ENCODE measurements at regions not wholly inside any gene's neighbourhood (a gene's known extent, or its start where the extent isn't known, plus 50 kb on each side); places are given as distances from the start of the nearest gene placed in this dataset.

DNA sequence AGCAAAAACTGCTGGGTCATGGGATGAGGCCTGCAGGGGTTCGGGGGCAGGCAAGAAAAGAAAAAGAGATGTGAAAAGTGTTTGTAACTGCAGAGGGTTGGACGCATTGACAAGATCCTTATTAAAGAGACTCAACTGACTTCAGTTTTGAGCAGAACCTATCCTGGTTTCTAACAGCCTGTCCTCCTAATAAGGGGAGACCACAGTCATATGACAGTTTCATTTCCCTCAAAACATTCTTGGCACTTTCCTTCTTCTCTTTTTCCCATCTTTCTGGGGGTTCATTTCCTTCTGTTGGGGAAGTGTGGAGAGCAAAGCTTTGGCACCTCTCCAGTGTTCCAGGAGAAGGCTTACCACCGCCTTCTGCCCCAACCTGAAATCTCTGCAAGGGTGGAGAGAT is 118.5 kb downstream of the MAF start (continued):
- TF ChIP-seq, protein P1, sequence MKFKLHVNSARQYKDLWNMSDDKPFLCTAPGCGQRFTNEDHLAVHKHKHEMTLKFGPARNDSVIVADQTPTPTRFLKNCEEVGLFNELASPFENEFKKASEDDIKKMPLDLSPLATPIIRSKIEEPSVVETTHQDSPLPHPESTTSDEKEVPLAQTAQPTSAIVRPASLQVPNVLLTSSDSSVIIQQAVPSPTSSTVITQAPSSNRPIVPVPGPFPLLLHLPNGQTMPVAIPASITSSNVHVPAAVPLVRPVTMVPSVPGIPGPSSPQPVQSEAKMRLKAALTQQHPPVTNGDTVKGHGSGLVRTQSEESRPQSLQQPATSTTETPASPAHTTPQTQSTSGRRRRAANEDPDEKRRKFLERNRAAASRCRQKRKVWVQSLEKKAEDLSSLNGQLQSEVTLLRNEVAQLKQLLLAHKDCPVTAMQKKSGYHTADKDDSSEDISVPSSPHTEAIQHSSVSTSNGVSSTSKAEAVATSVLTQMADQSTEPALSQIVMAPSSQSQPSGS (CRISPR knock-in tag; IDR thresholded peaks at IDR 0.05) = no peak
- TF ChIP-seq ZNF383 (CRISPR knock-in tag; IDR thresholded peaks at IDR 0.05; ENCODE audit: borderline replicate concordance) = no peak

DNA sequence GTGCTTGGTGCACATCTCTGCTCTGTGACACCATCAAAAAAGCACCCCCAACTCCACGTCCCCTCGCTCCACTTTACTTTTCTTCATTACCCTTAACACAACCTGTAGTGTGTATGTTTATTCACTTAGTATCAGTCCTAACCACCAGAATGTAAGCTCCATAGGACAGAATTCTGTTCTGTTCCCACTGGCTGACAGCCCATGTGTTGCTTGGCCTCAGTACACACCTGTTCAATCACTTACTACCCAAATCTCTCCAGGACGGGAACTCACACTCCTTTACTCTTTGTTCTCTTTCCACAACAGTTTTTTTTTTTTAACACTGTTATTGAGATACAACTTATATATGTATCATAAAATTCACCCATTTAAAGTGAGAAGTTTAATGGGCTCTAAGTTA is 119.6 kb downstream of the MAF start:
- DNase-seq (ENCODE audit: low spot score) (no peak), FAIRE-seq (no peak), ATAC-seq (no peak)
- Histone ChIP-seq H3K36me3 (replicated peaks in 1 of 2; ENCODE audit: control insufficient read depth in 1 of 2, insufficient read depth in 2 of 2, low read length in 2 of 2) (no peaks in the 10 kb centered on the region), H3K9me3 (ENCODE audit: low read length) (no peaks in the 10 kb centered on the region), H3K4me1 (ENCODE audit: insufficient read depth, low read length) (no peaks in the 10 kb centered on the region), H3K4me3 (replicated peaks in 1 of 3; ENCODE audit: insufficient read depth in 1 of 3, low read depth in 2 of 3, low read length in 3 of 3) (no peak overlapping the region), H3K4me2 (ENCODE audit: low read depth, low read length) (no peak overlapping the region), H3K9ac (ENCODE audit: insufficient read depth, low read depth, low read length) (no peak overlapping the region), H4K20me1 (ENCODE audit: insufficient read depth, low read length) (no peaks in the 10 kb centered on the region), H3K27ac (ENCODE audit: extremely low read length, insufficient read depth, low read length) (no peak overlapping the region), H3K79me2 (ENCODE audit: insufficient read depth, low read length) (no peaks in the 10 kb centered on the region), H2AFZ (ENCODE audit: low read length) (no peak overlapping the region), H3K27me3 (ENCODE audit: control insufficient read depth in 1 of 2, insufficient read depth in 2 of 2, low read length in 2 of 2) (no peaks in the 10 kb centered on the region)
- in situ Hi-C loops (cut with HindIII; ENCODE audit: extremely low pct_ligation_motif_present, low pct_unique_long_range_greater_than_20kb) = no loop called here
- 21% methylated on average over 3 of the region's 3 CpGs for WGBS (ENCODE audit: low lambda C conversion rate)
- TF ChIP-seq SP1 (IDR thresholded peaks at IDR 0.05) = no peak
- TF ChIP-seq SP1 (CRISPR knock-in tag; IDR thresholded peaks at IDR 0.05) = no peak
- TF ChIP-seq HNRNPL (IDR thresholded peaks at IDR 0.05; ENCODE audit: low read depth, low read length) = no peak
- TF ChIP-seq PHF21A (CRISPR knock-in tag; IDR thresholded peaks at IDR 0.05) = no peak
- TF ChIP-seq, protein P2, sequence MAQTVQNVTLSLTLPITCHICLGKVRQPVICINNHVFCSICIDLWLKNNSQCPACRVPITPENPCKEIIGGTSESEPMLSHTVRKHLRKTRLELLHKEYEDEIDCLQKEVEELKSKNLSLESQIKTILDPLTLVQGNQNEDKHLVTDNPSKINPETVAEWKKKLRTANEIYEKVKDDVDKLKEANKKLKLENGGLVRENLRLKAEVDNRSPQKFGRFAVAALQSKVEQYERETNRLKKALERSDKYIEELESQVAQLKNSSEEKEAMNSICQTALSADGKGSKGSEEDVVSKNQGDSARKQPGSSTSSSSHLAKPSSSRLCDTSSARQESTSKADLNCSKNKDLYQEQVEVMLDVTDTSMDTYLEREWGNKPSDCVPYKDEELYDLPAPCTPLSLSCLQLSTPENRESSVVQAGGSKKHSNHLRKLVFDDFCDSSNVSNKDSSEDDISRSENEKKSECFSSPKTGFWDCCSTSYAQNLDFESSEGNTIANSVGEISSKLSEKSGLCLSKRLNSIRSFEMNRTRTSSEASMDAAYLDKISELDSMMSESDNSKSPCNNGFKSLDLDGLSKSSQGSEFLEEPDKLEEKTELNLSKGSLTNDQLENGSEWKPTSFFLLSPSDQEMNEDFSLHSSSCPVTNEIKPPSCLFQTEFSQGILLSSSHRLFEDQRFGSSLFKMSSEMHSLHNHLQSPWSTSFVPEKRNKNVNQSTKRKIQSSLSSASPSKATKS (CRISPR knock-in tag; IDR thresholded peaks at IDR 0.05) = no peak
- no peak for TF ChIP-seq TEAD3 (CRISPR knock-in tag; optimal IDR thresholded peaks at IDR 0.05; ENCODE audit: borderline replicate concordance)
- no TSS peak for BruUV-seq (replicated peaks)
- ChIA-PET CTCF (ENCODE audit: low intra/inter-chr PET ratio, low total read pairs) (no interaction called here), POLR2A (no interaction called here)
- intact Hi-C loops (cut with micrococcal nuclease; ENCODE audit: unreplicated experiment) = no loop called here
